ENCODE measurements at regions not wholly inside any gene's neighbourhood (a gene's known extent, or its start where the extent isn't known, plus 50 kb on each side); places are given as distances from the start of the nearest gene placed in this dataset.

DNA sequence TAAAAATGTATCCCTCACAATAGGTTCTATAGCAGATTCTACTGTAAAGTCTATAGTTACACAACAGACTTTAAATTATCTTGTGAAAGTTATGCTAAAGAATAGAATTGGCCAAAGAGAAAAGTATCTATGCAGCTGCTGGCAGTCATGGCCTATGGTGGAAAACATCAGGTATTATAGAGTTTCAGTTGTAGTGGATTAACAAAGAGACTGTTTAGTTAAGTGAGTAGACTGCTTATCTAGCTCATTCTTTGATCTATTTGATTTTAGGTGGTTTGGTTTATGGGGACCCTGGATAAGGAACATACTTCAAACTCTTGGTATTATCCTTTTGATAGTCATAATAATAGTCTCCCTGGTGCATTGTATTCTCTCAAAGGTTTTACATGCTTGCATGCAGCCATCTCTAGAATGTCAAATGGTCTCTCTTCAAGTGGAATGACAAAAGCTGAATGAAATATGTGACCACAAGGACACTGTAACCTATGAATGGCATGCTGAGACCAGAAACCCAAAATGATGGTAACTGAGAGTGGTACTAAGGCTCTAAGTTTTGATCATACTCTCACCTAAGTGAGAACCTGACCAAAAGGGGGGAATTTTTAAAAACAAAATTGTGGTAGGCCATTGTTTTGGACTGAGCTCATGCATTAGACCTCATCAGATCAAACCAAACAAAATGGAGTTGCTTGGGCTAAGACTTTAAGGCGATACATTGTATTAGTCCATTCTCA, 54.9 kb upstream of the NAMPT start:
- FAIRE-seq (no peak), DNase-seq (ENCODE audit: low read depth, low spot score) (no peak)
- Histone ChIP-seq H3K4me1 (ENCODE audit: control insufficient read depth, extremely low read depth, insufficient read depth, low read length) (no peaks in the 10 kb centered on the region), H3K27me3 (ENCODE audit: control insufficient read depth, extremely low read depth, insufficient read depth, low read length) (no peaks in the 10 kb centered on the region), H3K4me3 (ENCODE audit: control insufficient read depth in 2 of 3, extremely low read depth in 1 of 3, insufficient read depth in 2 of 3, low read depth in 1 of 3, low read length in 3 of 3) (no peak overlapping the region), H3K9me1 (ENCODE audit: control insufficient read depth, extremely low read depth, insufficient read depth, low read length) (no peaks in the 10 kb centered on the region), H3K9ac (ENCODE audit: control insufficient read depth, extremely low read depth, insufficient read depth, low read length) (no peak overlapping the region), H3K27ac (ENCODE audit: control insufficient read depth, insufficient read depth, low read length) (no peak overlapping the region), H2AFZ (ENCODE audit: control insufficient read depth, low read length) (no peak overlapping the region), H3K9me3 (ENCODE audit: control insufficient read depth, low read depth, low read length) (peaks cover 8% of the 10 kb centered on the region), H3K36me3 (ENCODE audit: control insufficient read depth in 2 of 2, extremely low read depth in 1 of 2, insufficient read depth in 2 of 2, low read length in 2 of 2) (no peaks in the 10 kb centered on the region), H3K4me2 (ENCODE audit: control insufficient read depth, extremely low read depth, insufficient read depth, low read depth, low read length) (no peak overlapping the region), H3K79me2 (ENCODE audit: control insufficient read depth, insufficient read depth, low read length) (no peaks in the 10 kb centered on the region), H4K20me1 (ENCODE audit: control insufficient read depth, extremely low read depth, insufficient read depth, low read length) (no peaks in the 10 kb centered on the region)
- dilution Hi-C loops (cut with MboI; ENCODE audit: extremely low pct_ligation_motif_present, low sequenced_read_pairs) = no loop called here
- no peak for TF ChIP-seq EZH2 (IDR thresholded peaks at IDR 0.05; ENCODE audit: low read length)
- TF ChIP-seq, protein P1, sequence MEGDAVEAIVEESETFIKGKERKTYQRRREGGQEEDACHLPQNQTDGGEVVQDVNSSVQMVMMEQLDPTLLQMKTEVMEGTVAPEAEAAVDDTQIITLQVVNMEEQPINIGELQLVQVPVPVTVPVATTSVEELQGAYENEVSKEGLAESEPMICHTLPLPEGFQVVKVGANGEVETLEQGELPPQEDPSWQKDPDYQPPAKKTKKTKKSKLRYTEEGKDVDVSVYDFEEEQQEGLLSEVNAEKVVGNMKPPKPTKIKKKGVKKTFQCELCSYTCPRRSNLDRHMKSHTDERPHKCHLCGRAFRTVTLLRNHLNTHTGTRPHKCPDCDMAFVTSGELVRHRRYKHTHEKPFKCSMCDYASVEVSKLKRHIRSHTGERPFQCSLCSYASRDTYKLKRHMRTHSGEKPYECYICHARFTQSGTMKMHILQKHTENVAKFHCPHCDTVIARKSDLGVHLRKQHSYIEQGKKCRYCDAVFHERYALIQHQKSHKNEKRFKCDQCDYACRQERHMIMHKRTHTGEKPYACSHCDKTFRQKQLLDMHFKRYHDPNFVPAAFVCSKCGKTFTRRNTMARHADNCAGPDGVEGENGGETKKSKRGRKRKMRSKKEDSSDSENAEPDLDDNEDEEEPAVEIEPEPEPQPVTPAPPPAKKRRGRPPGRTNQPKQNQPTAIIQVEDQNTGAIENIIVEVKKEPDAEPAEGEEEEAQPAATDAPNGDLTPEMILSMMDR (optimal IDR thresholded peaks at IDR 0.05 in 1 of 3, IDR thresholded peaks at IDR 0.05 in 1 of 3, conservative IDR thresholded peaks at IDR 0.05 in 1 of 3; ENCODE audit: extremely low read depth in 1 of 3, insufficient read depth in 2 of 3, low read length in 3 of 3) = no peak

DNA sequence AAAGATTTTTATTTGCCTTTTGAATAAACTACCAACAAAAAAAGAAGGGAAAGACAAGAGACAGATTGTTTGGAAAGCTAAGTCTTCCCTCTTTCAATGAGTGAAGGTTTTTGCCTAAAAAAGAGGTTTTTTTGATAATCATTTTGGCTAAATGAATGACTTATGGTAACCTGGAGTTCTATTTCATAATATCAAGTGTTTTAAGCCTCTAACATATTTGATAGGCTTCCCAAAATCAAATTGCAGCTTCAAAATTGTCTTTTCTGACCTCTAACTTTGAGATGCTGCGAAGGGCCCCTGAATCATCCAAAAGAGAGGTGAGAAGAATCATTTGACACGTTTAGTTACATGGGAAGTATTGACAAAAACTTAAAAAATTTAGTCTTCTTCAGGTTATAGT, 53.0 kb upstream of the NAMPT start:
- dilution Hi-C loops (cut with MboI; ENCODE audit: extremely low pct_ligation_motif_present, low sequenced_read_pairs) = no loop called here
- H3K9ac ChIP-seq (ENCODE audit: control insufficient read depth, extremely low read depth, insufficient read depth, low read length) = no peak overlapping the region
- no peaks in the 10 kb centered on the region for H3K79me2 ChIP-seq (ENCODE audit: control insufficient read depth, insufficient read depth, low read length)
- H3K9me3 ChIP-seq (ENCODE audit: control insufficient read depth, low read depth, low read length) = peaks cover 5% of the 10 kb centered on the region
- FAIRE-seq (no peak), DNase-seq (ENCODE audit: low read depth, low spot score) (no peak)
- no peak overlapping the region for H3K4me2 ChIP-seq (ENCODE audit: control insufficient read depth, extremely low read depth, insufficient read depth, low read depth, low read length)
- no peaks in the 10 kb centered on the region for H4K20me1 ChIP-seq (ENCODE audit: control insufficient read depth, extremely low read depth, insufficient read depth, low read length)
- H2AFZ ChIP-seq (ENCODE audit: control insufficient read depth, low read length) = no peak overlapping the region
- no peak overlapping the region for H3K27ac ChIP-seq (ENCODE audit: control insufficient read depth, insufficient read depth, low read length)
- no peaks in the 10 kb centered on the region for H3K9me1 ChIP-seq (ENCODE audit: control insufficient read depth, extremely low read depth, insufficient read depth, low read length)
- no peaks in the 10 kb centered on the region for H3K4me1 ChIP-seq (ENCODE audit: control insufficient read depth, extremely low read depth, insufficient read depth, low read length)
- TF ChIP-seq, protein P1 (optimal IDR thresholded peaks at IDR 0.05 in 1 of 3, IDR thresholded peaks at IDR 0.05 in 1 of 3, conservative IDR thresholded peaks at IDR 0.05 in 1 of 3; ENCODE audit: extremely low read depth in 1 of 3, insufficient read depth in 2 of 3, low read length in 3 of 3) = no peak
- TF ChIP-seq EZH2 (IDR thresholded peaks at IDR 0.05; ENCODE audit: low read length) = no peak
- H3K4me3 ChIP-seq (ENCODE audit: control insufficient read depth in 2 of 3, extremely low read depth in 1 of 3, insufficient read depth in 2 of 3, low read depth in 1 of 3, low read length in 3 of 3) = no peak overlapping the region
- no peaks in the 10 kb centered on the region for H3K27me3 ChIP-seq (ENCODE audit: control insufficient read depth, extremely low read depth, insufficient read depth, low read length)
- no peaks in the 10 kb centered on the region for H3K36me3 ChIP-seq (ENCODE audit: control insufficient read depth in 2 of 2, extremely low read depth in 1 of 2, insufficient read depth in 2 of 2, low read length in 2 of 2)
